HEK293 (cell line): ENCODE measurements at regions not wholly inside any gene's neighbourhood (a gene's known extent, or its start where the extent isn't known, plus 50 kb on each side); places are given as distances from the start of the nearest gene placed in this dataset.

ENCODE experiments used
- CTCF ChIA-PET: fragments of 350-600 bp; formaldehyde crosslinking; extraction: SDS; loops from one replicate; lab custom pipeline; 2021; ENCODE audit warnings: antibody characterized with exemption; lab: Yijun Ruan, JAX
- POLR2A ChIA-PET: fragments of 300-600 bp; formaldehyde crosslinking; extraction: SDS; loops from one replicate; lab custom pipeline; 2020; ENCODE audit warnings: antibody characterized with exemption, inconsistent platforms; lab: Yijun Ruan, JAX
- H3K27ac ChIP-seq: fragments of 200-500 bp; sonication (Bioruptor generic); 2 replicates; pipeline ENCODE4 v1.5.1; 2014; ENCODE audit warnings: low read depth, low read length, control low read depth, inconsistent platforms; ENCODE audit errors: extremely low read depth
- H3K36me3 ChIP-seq, 2 experiments: fragments of 200-500 bp in 1 of 2; sonication (Bioruptor generic) in 1 of 2; 1 replicate in 1 of 2; 2 replicates in 1 of 2; pipeline ENCODE4 v1.5.1; 2014 to 2017; ENCODE audit warnings: inconsistent platforms in 2 of 2, low read length in 2 of 2; ENCODE audit not compliant: control insufficient read depth in 2 of 2, insufficient read depth in 1 of 2
- H3K4me1 ChIP-seq: fragments of 200-500 bp; sonication (Bioruptor generic); 2 replicates; pipeline ENCODE4 v1.5.1; 2014; ENCODE audit warnings: mild to moderate bottlenecking, low read length, inconsistent platforms; ENCODE audit not compliant: control insufficient read depth, insufficient read depth
- H3K4me3 ChIP-seq: 2 replicates; pipeline ENCODE4 v1.5.1; 2011; ENCODE audit warnings: low read depth, mild to moderate bottlenecking, control low read depth, low read length, moderate library complexity
- H3K9me3 ChIP-seq: fragments of 200-500 bp; sonication (Bioruptor generic); 2 replicates; pipeline ENCODE4 v1.5.1; 2014; ENCODE audit warnings: low read depth, low read length, inconsistent platforms; ENCODE audit not compliant: control insufficient read depth, insufficient read depth
- CTCF ChIP-seq: fragments of 450-650 bp; formaldehyde crosslinking; IDR thresholded peaks from 2 replicates; pipeline ENCODE4 v1.5.1; 2016; ENCODE audit warnings: missing biosample characterization, missing genetic modification characterization
- EGR2 ChIP-seq: fragments of 450-650 bp; formaldehyde crosslinking; IDR thresholded peaks from 2 replicates; pipeline ENCODE4 v1.5.1; 2016; ENCODE audit warnings: low read depth, missing biosample characterization, missing genetic modification characterization
- ELK4 ChIP-seq: IDR thresholded peaks from 2 replicates; pipeline ENCODE4 v1.6.1; 2011; ENCODE audit warnings: mild to moderate bottlenecking, low read depth, low read length, borderline replicate concordance
- KLF10 ChIP-seq: fragments of 450-650 bp; IDR thresholded peaks from 2 replicates; pipeline ENCODE4 v1.5.1; 2018; ENCODE audit warnings: missing biosample characterization, mild to moderate bottlenecking, missing genetic modification characterization
- MYNN ChIP-seq: fragments of 450-650 bp; formaldehyde crosslinking; IDR thresholded peaks from 2 replicates; pipeline ENCODE4 v1.5.1; 2016; ENCODE audit warnings: missing biosample characterization, missing genetic modification characterization, borderline replicate concordance
- OVOL3 ChIP-seq: fragments of 450-650 bp; formaldehyde crosslinking; IDR thresholded peaks from 2 replicates; pipeline ENCODE4 v1.5.1; 2016; ENCODE audit warnings: missing biosample characterization, missing genetic modification characterization
- SCRT1 ChIP-seq: fragments of 450-650 bp; formaldehyde crosslinking; IDR thresholded peaks from 2 replicates; pipeline ENCODE4 v1.5.1; 2016; ENCODE audit warnings: missing biosample characterization, missing genetic modification characterization, borderline replicate concordance
- TCF7L2 ChIP-seq: IDR thresholded peaks from 2 replicates; pipeline ENCODE4 v1.6.1; 2011; ENCODE audit warnings: low read depth, mild to moderate bottlenecking, inconsistent platforms, low read length, moderate library complexity, borderline replicate concordance
- TRIM28 ChIP-seq: IDR thresholded peaks from 2 replicates; pipeline ENCODE4 v1.6.1; 2011; ENCODE audit warnings: low read length, control low read depth, borderline replicate concordance
- YY1 ChIP-seq: fragments of 450-650 bp; formaldehyde crosslinking; IDR thresholded peaks from 2 replicates; pipeline ENCODE4 v1.5.1; 2018; ENCODE audit warnings: missing biosample characterization, missing genetic modification characterization
- ZBTB1 ChIP-seq: fragments of 450-650 bp; formaldehyde crosslinking; IDR thresholded peaks from 2 replicates; pipeline ENCODE4 v1.5.1; 2016; ENCODE audit warnings: missing biosample characterization, missing genetic modification characterization
- ZFP69B ChIP-seq: fragments of 450-650 bp; formaldehyde crosslinking; IDR thresholded peaks from 2 replicates; pipeline ENCODE4 v1.5.1; 2016; ENCODE audit warnings: missing biosample characterization, missing genetic modification characterization
- ZNF140 ChIP-seq: fragments of 450-650 bp; formaldehyde crosslinking; IDR thresholded peaks from 2 replicates; pipeline ENCODE4 v1.5.1; 2016; ENCODE audit warnings: missing biosample characterization, missing genetic modification characterization
- ZNF184 ChIP-seq: fragments of 450-650 bp; IDR thresholded peaks from 2 replicates; pipeline ENCODE4 v1.5.1; 2018; ENCODE audit warnings: missing biosample characterization, mild to moderate bottlenecking, missing genetic modification characterization
- ZNF350 ChIP-seq: fragments of 450-650 bp; formaldehyde crosslinking; IDR thresholded peaks from 2 replicates; pipeline ENCODE4 v1.5.0; 2017; ENCODE audit warnings: missing biosample characterization, mild to moderate bottlenecking, missing genetic modification characterization
- ZNF366 ChIP-seq: fragments of 450-650 bp; formaldehyde crosslinking; conservative IDR thresholded peaks from 2 replicates; pipeline ENCODE4 v1.5.1; 2016; ENCODE audit warnings: missing biosample characterization, missing genetic modification characterization
- ZNF501 ChIP-seq: fragments of 450-650 bp; formaldehyde crosslinking; IDR thresholded peaks from 2 replicates; pipeline ENCODE4 v1.5.1; 2016; ENCODE audit warnings: missing biosample characterization, missing genetic modification characterization
- ZNF514 ChIP-seq: fragments of 450-650 bp; formaldehyde crosslinking; IDR thresholded peaks from 2 replicates; pipeline ENCODE4 v1.5.1; 2016; ENCODE audit warnings: missing biosample characterization, missing genetic modification characterization
- ZNF560 ChIP-seq: fragments of 450-650 bp; formaldehyde crosslinking; IDR thresholded peaks from 2 replicates; pipeline ENCODE4 v1.5.1; 2017; ENCODE audit warnings: missing biosample characterization, missing genetic modification characterization, borderline replicate concordance
- ZNF626 ChIP-seq: fragments of 450-650 bp; sonication (Bioruptor Pico); formaldehyde crosslinking; IDR thresholded peaks from 2 replicates; pipeline ENCODE4 v1.5.1; 2018; ENCODE audit warnings: missing biosample characterization, missing genetic modification characterization, inconsistent platforms
- ZNF768 ChIP-seq: fragments of 450-650 bp; formaldehyde crosslinking; IDR thresholded peaks from 2 replicates; pipeline ENCODE4 v1.5.1; 2018; ENCODE audit warnings: missing biosample characterization, mild to moderate bottlenecking, missing genetic modification characterization
- ZNF843 ChIP-seq: fragments of 450-650 bp; formaldehyde crosslinking; IDR thresholded peaks from 2 replicates; pipeline ENCODE4 v1.5.1; 2016; ENCODE audit warnings: missing biosample characterization, missing genetic modification characterization
- TF ChIP-seq, protein P1 (sequence below): fragments of 450-650 bp; formaldehyde crosslinking; IDR thresholded peaks from 2 replicates; pipeline ENCODE4 v1.5.1; 2016; ENCODE audit warnings: missing biosample characterization, missing genetic modification characterization
- TF ChIP-seq, protein P2 (sequence below): fragments of 450-650 bp; IDR thresholded peaks from 2 replicates; pipeline ENCODE4 v1.5.1; 2018; ENCODE audit warnings: missing biosample characterization, missing genetic modification characterization
- TF ChIP-seq, protein P3 (sequence below): fragments of 450-650 bp; formaldehyde crosslinking; IDR thresholded peaks from 2 replicates; pipeline ENCODE4; 2016; ENCODE audit warnings: missing biosample characterization, missing genetic modification characterization
- TF ChIP-seq, protein P4 (sequence below): fragments of 450-650 bp; formaldehyde crosslinking; IDR thresholded peaks from 2 replicates; pipeline ENCODE4 v1.5.1; 2016; ENCODE audit warnings: missing biosample characterization, missing genetic modification characterization, low read depth

DNA sequence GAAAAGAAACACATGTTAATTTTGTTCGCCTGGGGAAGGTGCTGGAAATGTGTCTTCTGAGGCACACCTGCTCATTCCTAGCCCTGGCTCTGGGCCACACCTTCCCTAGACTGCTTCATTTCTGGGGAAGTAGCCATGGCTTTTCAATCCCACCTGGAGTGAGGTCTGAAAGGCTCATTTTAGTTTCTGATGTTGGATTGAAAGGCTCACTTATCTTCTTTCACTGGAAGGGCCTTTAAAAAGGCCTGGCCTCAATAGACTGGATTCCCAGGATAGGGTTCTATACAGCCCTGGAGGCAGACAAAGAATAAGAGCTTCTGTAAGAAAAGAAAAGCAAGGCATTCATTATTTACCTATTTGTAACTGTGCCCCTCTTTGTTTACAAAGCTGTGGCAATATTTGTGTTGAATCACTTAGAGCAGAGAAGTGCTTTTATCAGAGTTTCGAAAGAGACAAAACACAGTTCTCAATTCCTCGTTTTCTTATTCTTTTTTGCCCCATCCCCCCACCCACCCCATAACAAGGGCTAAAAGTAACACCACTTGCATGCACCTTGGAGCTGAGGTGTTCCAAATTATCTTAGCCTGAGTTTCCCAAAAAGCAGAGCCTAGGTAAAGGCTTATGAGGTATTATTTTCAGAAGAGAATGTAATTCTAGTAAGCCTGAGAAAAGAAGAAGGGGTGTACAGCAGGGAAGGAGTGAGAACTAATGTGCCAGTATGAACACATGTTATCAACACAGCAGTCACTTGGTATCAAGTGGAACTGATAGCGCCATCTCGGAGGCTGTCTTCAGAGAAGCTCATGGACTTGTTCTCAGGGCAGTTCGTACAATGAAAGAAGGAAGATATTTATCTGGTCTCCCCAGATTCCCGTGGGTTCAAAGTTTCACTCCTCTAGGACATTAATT, 413.1 kb downstream of the KCTD16 start:
- no peak for TF ChIP-seq ZBTB1
- TF ChIP-seq, protein P1, sequence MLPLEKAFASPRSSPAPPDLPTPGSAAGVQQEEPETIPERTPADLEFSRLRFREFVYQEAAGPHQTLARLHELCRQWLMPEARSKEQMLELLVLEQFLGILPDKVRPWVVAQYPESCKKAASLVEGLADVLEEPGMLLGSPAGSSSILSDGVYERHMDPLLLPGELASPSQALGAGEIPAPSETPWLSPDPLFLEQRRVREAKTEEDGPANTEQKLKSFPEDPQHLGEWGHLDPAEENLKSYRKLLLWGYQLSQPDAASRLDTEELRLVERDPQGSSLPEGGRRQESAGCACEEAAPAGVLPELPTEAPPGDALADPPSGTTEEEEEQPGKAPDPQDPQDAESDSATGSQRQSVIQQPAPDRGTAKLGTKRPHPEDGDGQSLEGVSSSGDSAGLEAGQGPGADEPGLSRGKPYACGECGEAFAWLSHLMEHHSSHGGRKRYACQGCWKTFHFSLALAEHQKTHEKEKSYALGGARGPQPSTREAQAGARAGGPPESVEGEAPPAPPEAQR (tag by site-specific recombination): no peak
- no peak for TF ChIP-seq YY1
- TF ChIP-seq, protein P2, sequence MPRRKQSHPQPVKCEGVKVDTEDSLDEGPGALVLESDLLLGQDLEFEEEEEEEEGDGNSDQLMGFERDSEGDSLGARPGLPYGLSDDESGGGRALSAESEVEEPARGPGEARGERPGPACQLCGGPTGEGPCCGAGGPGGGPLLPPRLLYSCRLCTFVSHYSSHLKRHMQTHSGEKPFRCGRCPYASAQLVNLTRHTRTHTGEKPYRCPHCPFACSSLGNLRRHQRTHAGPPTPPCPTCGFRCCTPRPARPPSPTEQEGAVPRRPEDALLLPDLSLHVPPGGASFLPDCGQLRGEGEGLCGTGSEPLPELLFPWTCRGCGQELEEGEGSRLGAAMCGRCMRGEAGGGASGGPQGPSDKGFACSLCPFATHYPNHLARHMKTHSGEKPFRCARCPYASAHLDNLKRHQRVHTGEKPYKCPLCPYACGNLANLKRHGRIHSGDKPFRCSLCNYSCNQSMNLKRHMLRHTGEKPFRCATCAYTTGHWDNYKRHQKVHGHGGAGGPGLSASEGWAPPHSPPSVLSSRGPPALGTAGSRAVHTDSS (tag by site-specific recombination): no peak
- no peak for TF ChIP-seq ZNF768 (tag by site-specific recombination)
- no peak for TF ChIP-seq EGR2 (tag by site-specific recombination)
- TF ChIP-seq MYNN (tag by site-specific recombination): no peak
- TF ChIP-seq, protein P3, sequence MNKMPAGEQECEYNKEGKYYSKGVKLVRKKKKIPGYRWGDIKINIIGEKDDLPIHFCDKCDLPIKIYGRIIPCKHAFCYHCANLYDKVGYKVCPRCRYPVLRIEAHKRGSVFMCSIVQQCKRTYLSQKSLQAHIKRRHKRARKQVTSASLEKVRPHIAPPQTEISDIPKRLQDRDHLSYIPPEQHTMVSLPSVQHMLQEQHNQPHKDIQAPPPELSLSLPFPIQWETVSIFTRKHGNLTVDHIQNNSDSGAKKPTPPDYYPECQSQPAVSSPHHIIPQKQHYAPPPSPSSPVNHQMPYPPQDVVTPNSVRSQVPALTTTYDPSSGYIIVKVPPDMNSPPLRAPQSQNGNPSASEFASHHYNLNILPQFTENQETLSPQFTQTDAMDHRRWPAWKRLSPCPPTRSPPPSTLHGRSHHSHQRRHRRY: no peak
- TF ChIP-seq, all 188 proteins: peak for 0
- POLR2A ChIA-PET: no interaction called here
- CTCF ChIA-PET: no interaction called here
- no peak overlapping the region for H3K27ac ChIP-seq
- H3K36me3 ChIP-seq: no peaks in the 10 kb centered on the region
- no peaks in the 10 kb centered on the region for H3K9me3 ChIP-seq
- no peak overlapping the region for H3K4me3 ChIP-seq
- no peaks in the 10 kb centered on the region for H3K4me1 ChIP-seq

DNA sequence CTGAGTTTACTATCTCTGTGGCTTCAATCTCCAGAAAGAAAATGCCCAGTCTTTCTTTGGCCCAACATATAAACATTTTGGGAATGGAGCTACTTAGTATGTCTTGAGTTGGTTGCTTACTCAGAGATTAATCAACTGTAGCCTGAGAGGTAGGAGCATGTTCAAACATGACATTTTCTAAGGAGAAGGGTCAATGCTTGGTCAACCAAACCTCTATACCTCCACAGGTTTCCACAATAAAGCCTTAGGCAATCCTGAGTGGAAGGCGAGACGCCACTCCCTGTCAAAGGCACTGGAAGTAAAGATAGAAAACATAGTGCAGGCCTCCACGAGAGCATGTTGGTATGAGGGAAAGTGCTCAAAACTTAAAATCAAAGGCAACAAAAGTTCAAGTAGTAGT, 411.4 kb downstream of the KCTD16 start:
- no peaks in the 10 kb centered on the region for H3K36me3 ChIP-seq
- no peak for TF ChIP-seq ZNF560 (tag by site-specific recombination)
- TF ChIP-seq ZNF366: no peak
- TF ChIP-seq SCRT1: no peak
- TF ChIP-seq ELK4: no peak
- TF ChIP-seq, protein P4, sequence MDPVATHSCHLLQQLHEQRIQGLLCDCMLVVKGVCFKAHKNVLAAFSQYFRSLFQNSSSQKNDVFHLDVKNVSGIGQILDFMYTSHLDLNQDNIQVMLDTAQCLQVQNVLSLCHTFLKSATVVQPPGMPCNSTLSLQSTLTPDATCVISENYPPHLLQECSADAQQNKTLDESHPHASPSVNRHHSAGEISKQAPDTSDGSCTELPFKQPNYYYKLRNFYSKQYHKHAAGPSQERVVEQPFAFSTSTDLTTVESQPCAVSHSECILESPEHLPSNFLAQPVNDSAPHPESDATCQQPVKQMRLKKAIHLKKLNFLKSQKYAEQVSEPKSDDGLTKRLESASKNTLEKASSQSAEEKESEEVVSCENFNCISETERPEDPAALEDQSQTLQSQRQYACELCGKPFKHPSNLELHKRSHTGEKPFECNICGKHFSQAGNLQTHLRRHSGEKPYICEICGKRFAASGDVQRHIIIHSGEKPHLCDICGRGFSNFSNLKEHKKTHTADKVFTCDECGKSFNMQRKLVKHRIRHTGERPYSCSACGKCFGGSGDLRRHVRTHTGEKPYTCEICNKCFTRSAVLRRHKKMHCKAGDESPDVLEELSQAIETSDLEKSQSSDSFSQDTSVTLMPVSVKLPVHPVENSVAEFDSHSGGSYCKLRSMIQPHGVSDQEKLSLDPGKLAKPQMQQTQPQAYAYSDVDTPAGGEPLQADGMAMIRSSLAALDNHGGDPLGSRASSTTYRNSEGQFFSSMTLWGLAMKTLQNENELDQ: no peak
- TF ChIP-seq ZNF843: no peak
- TF ChIP-seq ZNF501 (tag by site-specific recombination): no peak
- TF ChIP-seq ZNF140 (tag by site-specific recombination): no peak
- no peak for TF ChIP-seq ZNF626
- TF ChIP-seq CTCF (tag by site-specific recombination): no peak
- no peak for TF ChIP-seq ZFP69B (tag by site-specific recombination)
- no peak for TF ChIP-seq TRIM28
- TF ChIP-seq TCF7L2: no peak
- no peak for TF ChIP-seq ZNF184 (tag by site-specific recombination)
- TF ChIP-seq KLF10 (tag by site-specific recombination): no peak
- TF ChIP-seq ZNF350: no peak
- TF ChIP-seq ZNF514: no peak
- TF ChIP-seq OVOL3: no peak
- H3K4me3 ChIP-seq: no peak overlapping the region
- ChIA-PET CTCF (interaction anchor here (1.0 kb wide), 1 partner anchor 8 kb away, joined by 3 read pairs; no protein-coding TSS in a partner anchor), POLR2A (no interaction called here)
- no peaks in the 10 kb centered on the region for H3K9me3 ChIP-seq
- H3K27ac ChIP-seq: no peak overlapping the region
- H3K4me1 ChIP-seq: no peaks in the 10 kb centered on the region
